ENCODE measurements at regions not wholly inside any gene's neighbourhood (a gene's known extent, or its start where the extent isn't known, plus 50 kb on each side); places are given as distances from the start of the nearest gene placed in this dataset.
A peak's percentile ranks its signal among the peaks of the same experiment; 100 is the strongest.
"Not testable (repeated sequence)": the region's sequence is repeated elsewhere in the genome, so short reads cannot be mapped to it uniquely, and the experiment has no call there.

- no peak for DNase-seq (ENCODE audit: low spot score)
These were observed 74.9 kb downstream of the ANKEF1 start for GRCh38 chr20:10109641-10110040.

GRCh38 chr20:10110151-10110550 lies 75.4 kb downstream of the ANKEF1 start:
- DNase-seq (ENCODE audit: low spot score): no peak

GRCh38 chr20:10111139-10111958 lies 76.6 kb downstream of the ANKEF1 start:
- DNase-seq (ENCODE audit: low spot score): no peak

- no peak for DNase-seq (ENCODE audit: low spot score)
These were observed 77.1 kb downstream of the ANKEF1 start for GRCh38 chr20:10111959-10112250.

- DNase-seq (ENCODE audit: low spot score): no peak
These were observed 79.0 kb downstream of the ANKEF1 start for GRCh38 chr20:10113746-10114145.

GRCh38 chr20:10114598-10114997 lies 79.8 kb downstream of the ANKEF1 start:
- DNase-seq (ENCODE audit: low spot score): no peak

GRCh38 chr20:10115021-10115420 lies 80.2 kb downstream of the ANKEF1 start:
- no peak for DNase-seq (ENCODE audit: low spot score)

- no peak for DNase-seq (ENCODE audit: low spot score)
These were observed 84.5 kb downstream of the ANKEF1 start for GRCh38 chr20:10119336-10119735.

GRCh38 chr20:10124883-10125282 lies 90.1 kb downstream of the ANKEF1 start:
- DNase-seq (ENCODE audit: low spot score): not testable (repeated sequence)

- DNase-seq (ENCODE audit: low spot score): no peak
These were observed 91.0 kb downstream of the ANKEF1 start for GRCh38 chr20:10125757-10126156.

GRCh38 chr20:10129749-10130148 lies 88.9 kb upstream of the SNAP25 start:
- DNase-seq (ENCODE audit: low spot score): no peak

GRCh38 chr20:10131732-10132345 lies 86.8 kb upstream of the SNAP25 start:
- DNase-seq (ENCODE audit: low spot score): peak; percentile 68

- DNase-seq (ENCODE audit: low spot score): no peak
These were observed 86.2 kb upstream of the SNAP25 start for GRCh38 chr20:10132387-10132786.

- no peak for DNase-seq (ENCODE audit: low spot score)
These were observed 85.1 kb upstream of the SNAP25 start for GRCh38 chr20:10133532-10133931.

GRCh38 chr20:10134176-10134575 lies 84.5 kb upstream of the SNAP25 start:
- no peak for DNase-seq (ENCODE audit: low spot score)

GRCh38 chr20:10135438-10135837 lies 83.2 kb upstream of the SNAP25 start:
- DNase-seq (ENCODE audit: low spot score): no peak

- no peak for DNase-seq (ENCODE audit: low spot score)
These were observed 81.6 kb upstream of the SNAP25 start for GRCh38 chr20:10137032-10137431.

- no peak for DNase-seq (ENCODE audit: low spot score)
These were observed 81.1 kb upstream of the SNAP25 start for GRCh38 chr20:10137533-10137932.

- no peak for DNase-seq (ENCODE audit: low spot score)
These were observed 61.1 kb upstream of the SNAP25 start for GRCh38 chr20:10157549-10157948.

- no peak for DNase-seq (ENCODE audit: low spot score)
These were observed 51.6 kb upstream of the SNAP25 start for GRCh38 chr20:10167040-10167439.

GRCh38 chr20:10167594-10167993 lies 51.0 kb upstream of the SNAP25 start:
- DNase-seq (ENCODE audit: low spot score): no peak

All from left forelimb (tissue), 1 donor.